ENCODE measurements at regions not wholly inside any gene's neighbourhood (a gene's known extent, or its start where the extent isn't known, plus 50 kb on each side); places are given as distances from the start of the nearest gene placed in this dataset.
"Not testable (repeated sequence)": the region's sequence is repeated elsewhere in the genome, so short reads cannot be mapped to it uniquely, and the experiment has no call there.

- peak; percentile 88 for DNase-seq (ENCODE audit: low read depth, low spot score)
- H3K27me3 ChIP-seq (ENCODE audit: insufficient read depth, insufficient read length): peaks cover 27% of the 10 kb centered on the region
- H3K4me3 ChIP-seq (ENCODE audit: insufficient read length, low read depth): no peak overlapping the region
- H3K9ac ChIP-seq (ENCODE audit: insufficient read length, low read depth): no peak overlapping the region
- H3K4me1 ChIP-seq (ENCODE audit: insufficient read depth, insufficient read length): no peaks in the 10 kb centered on the region
- H3K9me3 ChIP-seq (ENCODE audit: insufficient read depth, low read length): no peaks in the 10 kb centered on the region
- no peak for TF ChIP-seq ZNF274 (IDR thresholded peaks at IDR 0.05; ENCODE audit: low read depth, low read length)
- no peak for TF ChIP-seq SUZ12 (IDR thresholded peaks at IDR 0.05; ENCODE audit: extremely low read depth, insufficient read depth, insufficient read length)
- TF ChIP-seq YY1 (IDR thresholded peaks at IDR 0.05; ENCODE audit: insufficient read depth, insufficient read length): no peak
- H3K36me3 ChIP-seq (ENCODE audit: insufficient read depth, insufficient read length, low read length): no peaks in the 10 kb centered on the region
Measured at GRCh38 chr7:91355695-91356435, 91.6 kb downstream of the FZD1 start.

- Histone ChIP-seq H3K9me3 (ENCODE audit: insufficient read depth, low read length) (no peaks in the 10 kb centered on the region), H3K4me3 (ENCODE audit: insufficient read length, low read depth) (no peak overlapping the region), H3K9ac (ENCODE audit: insufficient read length, low read depth) (no peak overlapping the region), H3K4me1 (ENCODE audit: insufficient read depth, insufficient read length) (no peaks in the 10 kb centered on the region), H3K36me3 (ENCODE audit: insufficient read depth, insufficient read length, low read length) (no peaks in the 10 kb centered on the region), H3K27me3 (ENCODE audit: insufficient read depth, insufficient read length) (peaks cover 27% of the 10 kb centered on the region)
- no peak for TF ChIP-seq YY1 (IDR thresholded peaks at IDR 0.05; ENCODE audit: insufficient read depth, insufficient read length)
- no peak for DNase-seq (ENCODE audit: low read depth, low spot score)
Measured at GRCh38 chr7:91356915-91357314, 92.7 kb downstream of the FZD1 start.

GRCh38 chr7:91357379-91357778, 93.1 kb downstream of the FZD1 start:
- Histone ChIP-seq H3K9me3 (ENCODE audit: insufficient read depth, low read length) (no peaks in the 10 kb centered on the region), H3K4me3 (ENCODE audit: insufficient read length, low read depth) (no peak overlapping the region), H3K4me1 (ENCODE audit: insufficient read depth, insufficient read length) (no peaks in the 10 kb centered on the region), H3K36me3 (ENCODE audit: insufficient read depth, insufficient read length, low read length) (no peaks in the 10 kb centered on the region), H3K27me3 (ENCODE audit: insufficient read depth, insufficient read length) (peaks cover 27% of the 10 kb centered on the region), H3K9ac (ENCODE audit: insufficient read length, low read depth) (no peak overlapping the region)
- TF ChIP-seq YY1 (IDR thresholded peaks at IDR 0.05; ENCODE audit: insufficient read depth, insufficient read length) (no peak), ZNF274 (IDR thresholded peaks at IDR 0.05; ENCODE audit: low read depth, low read length) (no peak), SUZ12 (IDR thresholded peaks at IDR 0.05; ENCODE audit: extremely low read depth, insufficient read depth, insufficient read length) (no peak)
- DNase-seq (ENCODE audit: low read depth, low spot score): no peak

GRCh38 chr7:91357901-91358300, 93.7 kb downstream of the FZD1 start:
- H3K9me3 ChIP-seq (ENCODE audit: insufficient read depth, low read length): no peaks in the 10 kb centered on the region
- DNase-seq (ENCODE audit: low read depth, low spot score): no peak
- peaks cover 27% of the 10 kb centered on the region for H3K27me3 ChIP-seq (ENCODE audit: insufficient read depth, insufficient read length)
- H3K9ac ChIP-seq (ENCODE audit: insufficient read length, low read depth): no peak overlapping the region
- no peaks in the 10 kb centered on the region for H3K36me3 ChIP-seq (ENCODE audit: insufficient read depth, insufficient read length, low read length)
- no peaks in the 10 kb centered on the region for H3K4me1 ChIP-seq (ENCODE audit: insufficient read depth, insufficient read length)
- TF ChIP-seq ZNF274 (IDR thresholded peaks at IDR 0.05; ENCODE audit: low read depth, low read length) (no peak), SUZ12 (IDR thresholded peaks at IDR 0.05; ENCODE audit: extremely low read depth, insufficient read depth, insufficient read length) (no peak), YY1 (IDR thresholded peaks at IDR 0.05; ENCODE audit: insufficient read depth, insufficient read length) (no peak)
- H3K4me3 ChIP-seq (ENCODE audit: insufficient read length, low read depth): no peak overlapping the region

GRCh38 chr7:91358303-91358702, 94.1 kb downstream of the FZD1 start:
- Histone ChIP-seq H3K4me1 (ENCODE audit: insufficient read depth, insufficient read length) (no peaks in the 10 kb centered on the region), H3K36me3 (ENCODE audit: insufficient read depth, insufficient read length, low read length) (no peaks in the 10 kb centered on the region), H3K27me3 (ENCODE audit: insufficient read depth, insufficient read length) (peaks cover 27% of the 10 kb centered on the region), H3K4me3 (ENCODE audit: insufficient read length, low read depth) (no peak overlapping the region), H3K9ac (ENCODE audit: insufficient read length, low read depth) (no peak overlapping the region), H3K9me3 (ENCODE audit: insufficient read depth, low read length) (no peaks in the 10 kb centered on the region)
- no peak for DNase-seq (ENCODE audit: low read depth, low spot score)
- no peak for TF ChIP-seq YY1 (IDR thresholded peaks at IDR 0.05; ENCODE audit: insufficient read depth, insufficient read length)
- no peak for TF ChIP-seq SUZ12 (IDR thresholded peaks at IDR 0.05; ENCODE audit: extremely low read depth, insufficient read depth, insufficient read length)
- no peak for TF ChIP-seq ZNF274 (IDR thresholded peaks at IDR 0.05; ENCODE audit: low read depth, low read length)

- H3K4me3 ChIP-seq (ENCODE audit: insufficient read length, low read depth); H3K27me3 ChIP-seq (ENCODE audit: insufficient read depth, insufficient read length); H3K9me3 ChIP-seq (ENCODE audit: insufficient read depth, low read length); H3K4me1 ChIP-seq (ENCODE audit: insufficient read depth, insufficient read length); DNase-seq (ENCODE audit: low read depth, low spot score); H3K36me3 ChIP-seq (ENCODE audit: insufficient read depth, insufficient read length, low read length); H3K9ac ChIP-seq (ENCODE audit: insufficient read length, low read depth): not testable (repeated sequence)
Measured at GRCh38 chr7:91365097-91365496, 100.9 kb downstream of the FZD1 start.

GRCh38 chr7:91366091-91366490, 101.9 kb downstream of the FZD1 start:
- no peak for TF ChIP-seq SUZ12 (IDR thresholded peaks at IDR 0.05; ENCODE audit: extremely low read depth, insufficient read depth, insufficient read length)
- no peak for TF ChIP-seq YY1 (IDR thresholded peaks at IDR 0.05; ENCODE audit: insufficient read depth, insufficient read length)
- no peak for TF ChIP-seq ZNF274 (IDR thresholded peaks at IDR 0.05; ENCODE audit: low read depth, low read length)
- Histone ChIP-seq H3K9ac (ENCODE audit: insufficient read length, low read depth) (no peak overlapping the region), H3K9me3 (ENCODE audit: insufficient read depth, low read length) (no peaks in the 10 kb centered on the region), H3K27me3 (ENCODE audit: insufficient read depth, insufficient read length) (no peaks in the 10 kb centered on the region), H3K4me1 (ENCODE audit: insufficient read depth, insufficient read length) (no peaks in the 10 kb centered on the region), H3K4me3 (ENCODE audit: insufficient read length, low read depth) (no peak overlapping the region), H3K36me3 (ENCODE audit: insufficient read depth, insufficient read length, low read length) (no peaks in the 10 kb centered on the region)
- no peak for DNase-seq (ENCODE audit: low read depth, low spot score)
